ENCODE measurements at regions not wholly inside any gene's neighbourhood (a gene's known extent, or its start where the extent isn't known, plus 50 kb on each side); places are given as distances from the start of the nearest gene placed in this dataset.

GRCh38 chr7:12771378-12771877 is 84.0 kb downstream of the ARL4A start:
- TF ChIP-seq EZH2 (IDR thresholded peaks at IDR 0.05; ENCODE audit: insufficient read depth, poor library complexity, severe bottlenecking) = no peak
- TF ChIP-seq EZH2phosphoT487 (IDR thresholded peaks at IDR 0.05; ENCODE audit: insufficient read depth, low read depth) = no peak

All from GM23248 (cell line).